ENCODE measurements at regions not wholly inside any gene's neighbourhood (a gene's known extent, or its start where the extent isn't known, plus 50 kb on each side); places are given as distances from the start of the nearest gene placed in this dataset.

DNA sequence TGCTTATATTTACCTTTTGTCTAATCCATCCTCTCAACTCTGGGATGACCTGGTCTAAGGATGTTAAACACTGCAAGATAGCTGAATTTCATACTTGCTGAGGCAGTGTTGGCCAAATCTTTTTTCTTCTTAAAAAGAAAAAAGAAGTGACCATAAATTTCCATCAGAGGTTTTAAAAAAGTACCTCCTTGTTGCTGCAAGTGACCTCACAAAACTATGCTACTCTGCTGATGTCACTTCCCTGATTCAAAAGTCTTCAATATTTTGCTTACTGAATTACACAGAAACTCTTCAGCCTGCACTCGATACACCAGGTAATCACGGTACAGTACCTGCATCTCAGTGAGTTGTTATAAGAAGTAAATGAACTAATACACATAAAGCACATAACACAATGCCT, 107.2 kb upstream of the PRDM1 start:
- TF ChIP-seq, protein P1, sequence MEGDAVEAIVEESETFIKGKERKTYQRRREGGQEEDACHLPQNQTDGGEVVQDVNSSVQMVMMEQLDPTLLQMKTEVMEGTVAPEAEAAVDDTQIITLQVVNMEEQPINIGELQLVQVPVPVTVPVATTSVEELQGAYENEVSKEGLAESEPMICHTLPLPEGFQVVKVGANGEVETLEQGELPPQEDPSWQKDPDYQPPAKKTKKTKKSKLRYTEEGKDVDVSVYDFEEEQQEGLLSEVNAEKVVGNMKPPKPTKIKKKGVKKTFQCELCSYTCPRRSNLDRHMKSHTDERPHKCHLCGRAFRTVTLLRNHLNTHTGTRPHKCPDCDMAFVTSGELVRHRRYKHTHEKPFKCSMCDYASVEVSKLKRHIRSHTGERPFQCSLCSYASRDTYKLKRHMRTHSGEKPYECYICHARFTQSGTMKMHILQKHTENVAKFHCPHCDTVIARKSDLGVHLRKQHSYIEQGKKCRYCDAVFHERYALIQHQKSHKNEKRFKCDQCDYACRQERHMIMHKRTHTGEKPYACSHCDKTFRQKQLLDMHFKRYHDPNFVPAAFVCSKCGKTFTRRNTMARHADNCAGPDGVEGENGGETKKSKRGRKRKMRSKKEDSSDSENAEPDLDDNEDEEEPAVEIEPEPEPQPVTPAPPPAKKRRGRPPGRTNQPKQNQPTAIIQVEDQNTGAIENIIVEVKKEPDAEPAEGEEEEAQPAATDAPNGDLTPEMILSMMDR (IDR thresholded peaks at IDR 0.05; ENCODE audit: insufficient read depth, low read length, poor library complexity, severe bottlenecking): no peak
- TF ChIP-seq EZH2phosphoT487 (conservative IDR thresholded peaks at IDR 0.05; ENCODE audit: low read length): no peak
